ENCODE measurements at regions not wholly inside any gene's neighbourhood (a gene's known extent, or its start where the extent isn't known, plus 50 kb on each side); places are given as distances from the start of the nearest gene placed in this dataset.
A peak's percentile ranks its signal among the peaks of the same experiment; 100 is the strongest.
"Not testable (repeated sequence)": the region's sequence is repeated elsewhere in the genome, so short reads cannot be mapped to it uniquely, and the experiment has no call there.

- FAIRE-seq (no peak), DNase-seq (ENCODE audit: low read depth) (no peak)
- Histone ChIP-seq H3K27me3 (ENCODE audit: control insufficient read depth, insufficient read depth, low read length) (no peaks in the 10 kb centered on the region), H3K4me3 (ENCODE audit: low read depth, low read length) (no peak overlapping the region), H3K36me3 (ENCODE audit: control insufficient read depth, insufficient read depth, low read length) (no peaks in the 10 kb centered on the region)
- no peak for TF ChIP-seq CTCF (IDR thresholded peaks at IDR 0.05; ENCODE audit: insufficient read depth, low read length, severe bottlenecking)
Measured at GRCh38 chr5:40235471-40236400, 444.0 kb upstream of the PTGER4 start.

- no peak for TF ChIP-seq CTCF (IDR thresholded peaks at IDR 0.05; ENCODE audit: insufficient read depth, low read length, severe bottlenecking)
- no peak for FAIRE-seq
Measured at GRCh38 chr5:40233268-40233667, 446.4 kb upstream of the PTGER4 start.

GRCh38 chr5:40227931-40228330 is 451.8 kb upstream of the PTGER4 start:
- Histone ChIP-seq H3K4me3 (ENCODE audit: low read depth, low read length) (no peak overlapping the region), H3K27me3 (ENCODE audit: control insufficient read depth, insufficient read depth, low read length) (no peaks in the 10 kb centered on the region), H3K36me3 (ENCODE audit: control insufficient read depth, insufficient read depth, low read length) (no peaks in the 10 kb centered on the region)
- FAIRE-seq, result no peak
- no peak for TF ChIP-seq CTCF (IDR thresholded peaks at IDR 0.05; ENCODE audit: insufficient read depth, low read length, severe bottlenecking)
- no peak for DNase-seq (ENCODE audit: low read depth)

More at GRCh38 chr5:40233268-40233667, 446.4 kb upstream of the PTGER4 start:
- no peak overlapping the region for H3K4me3 ChIP-seq (ENCODE audit: low read depth, low read length)
- no peaks in the 10 kb centered on the region for H3K36me3 ChIP-seq (ENCODE audit: control insufficient read depth, insufficient read depth, low read length)
- H3K27me3 ChIP-seq (ENCODE audit: control insufficient read depth, insufficient read depth, low read length), result no peaks in the 10 kb centered on the region
- DNase-seq (ENCODE audit: low read depth), result peak; percentile 23

- DNase-seq (ENCODE audit: low read depth) (no peak), FAIRE-seq (no peak)
- Histone ChIP-seq H3K4me3 (ENCODE audit: low read depth, low read length) (no peak overlapping the region), H3K36me3 (ENCODE audit: control insufficient read depth, insufficient read depth, low read length) (no peaks in the 10 kb centered on the region), H3K27me3 (ENCODE audit: control insufficient read depth, insufficient read depth, low read length) (no peaks in the 10 kb centered on the region)
- no peak for TF ChIP-seq CTCF (IDR thresholded peaks at IDR 0.05; ENCODE audit: insufficient read depth, low read length, severe bottlenecking)
Measured at GRCh38 chr5:40227366-40227765, 452.3 kb upstream of the PTGER4 start.

GRCh38 chr5:40226906-40227305 is 452.8 kb upstream of the PTGER4 start:
- H3K4me3 ChIP-seq (ENCODE audit: low read depth, low read length), result no peak overlapping the region
- DNase-seq (ENCODE audit: low read depth) (no peak), FAIRE-seq (no peak)
- TF ChIP-seq CTCF (IDR thresholded peaks at IDR 0.05; ENCODE audit: insufficient read depth, low read length, severe bottlenecking), result no peak
- no peaks in the 10 kb centered on the region for H3K36me3 ChIP-seq (ENCODE audit: control insufficient read depth, insufficient read depth, low read length)
- H3K27me3 ChIP-seq (ENCODE audit: control insufficient read depth, insufficient read depth, low read length), result no peaks in the 10 kb centered on the region

- DNase-seq (ENCODE audit: low read depth); H3K4me3 ChIP-seq (ENCODE audit: low read depth, low read length); FAIRE-seq; H3K27me3 ChIP-seq (ENCODE audit: control insufficient read depth, insufficient read depth, low read length); H3K36me3 ChIP-seq (ENCODE audit: control insufficient read depth, insufficient read depth, low read length): not testable (repeated sequence)
Measured at GRCh38 chr5:40225147-40225546, 454.6 kb upstream of the PTGER4 start.

Measured in bronchial epithelial cell (primary cell).